Liver (tissue), 8 donors: ENCODE measurements at regions not wholly inside any gene's neighbourhood (a gene's known extent, or its start where the extent isn't known, plus 50 kb on each side); places are given as distances from the start of the nearest gene placed in this dataset.

Experiments
- DNase-seq: peaks from one replicate; pipeline ENCODE4 v3.0.0-alpha.2; 2017; ENCODE audit warnings: low spot score
- H3K27ac ChIP-seq, 2 donors: one replicate each; pipeline ENCODE4 v1.7.0; 2013; ENCODE audit warnings: inconsistent platforms in 2 of 2, low read length in 2 of 2, control low read depth in 1 of 2, low read depth in 1 of 2, mild to moderate bottlenecking in 1 of 2
- H3K27me3 ChIP-seq, 4 donors: one replicate each; pipeline versions ENCODE4 v1.6.1 to v1.7.0; 2013; ENCODE audit warnings: low read length in 3 of 4, inconsistent platforms in 1 of 4, mild to moderate bottlenecking in 1 of 4, moderate library complexity in 1 of 4; ENCODE audit not compliant: control insufficient read depth in 4 of 4, insufficient read depth in 4 of 4
- H3K36me3 ChIP-seq, 4 donors: one replicate each; pipeline versions ENCODE4 v1.6.1 to v1.7.0; 2013; ENCODE audit warnings: low read length in 3 of 4, mild to moderate bottlenecking in 3 of 4, low read depth in 1 of 4, moderate library complexity in 1 of 4; ENCODE audit not compliant: control insufficient read depth in 4 of 4, insufficient read depth in 3 of 4
- H3K4me1 ChIP-seq, 4 donors: one replicate each; pipeline versions ENCODE4 v1.6.1 to v1.7.0; 2013; ENCODE audit warnings: low read length in 3 of 4, mild to moderate bottlenecking in 3 of 4, moderate library complexity in 1 of 4; ENCODE audit not compliant: control insufficient read depth in 4 of 4, insufficient read depth in 4 of 4
- H3K4me3 ChIP-seq, 3 donors: one replicate each; pipeline versions ENCODE4 v1.6.1 to v1.7.0; 2013; ENCODE audit warnings: low read length in 3 of 3, control low read depth in 1 of 3, low read depth in 1 of 3, mild to moderate bottlenecking in 1 of 3
- H3K9ac ChIP-seq, 2 donors: one replicate each; pipeline ENCODE4 v1.7.0; 2013; ENCODE audit warnings: low read length in 2 of 2, mild to moderate bottlenecking in 2 of 2, moderate library complexity in 2 of 2, control low read depth in 1 of 2, low read depth in 1 of 2
- H3K9me3 ChIP-seq, 4 donors: one replicate each; pipeline versions ENCODE4 v1.6.1 to v1.7.0; 2013; ENCODE audit warnings: low read length in 3 of 4; ENCODE audit not compliant: control insufficient read depth in 4 of 4
- CTCF ChIP-seq: fragments of 150-350 bp; IDR thresholded peaks from 2 replicates; pipeline ENCODE4 v1.5.1; 2017; ENCODE audit warnings: improper control_type of control experiment, low read depth, low read length; ENCODE audit not compliant: missing input control
- EGR1 ChIP-seq, 2 donors: IDR thresholded peaks; 2 replicates each; pipeline ENCODE4 v1.6.1; 2016 to 2018; ENCODE audit warnings: antibody characterized with exemption in 2 of 2, low read depth in 2 of 2
- FOXA1 ChIP-seq: IDR thresholded peaks from 2 replicates; pipeline ENCODE4 v1.6.1; 2016; ENCODE audit warnings: antibody characterized with exemption
- FOXA2 ChIP-seq: IDR thresholded peaks from 2 replicates; pipeline ENCODE4 v1.6.1; 2016; ENCODE audit warnings: antibody characterized with exemption
- GABPA ChIP-seq, 2 donors: IDR thresholded peaks in 1 of 2; conservative IDR thresholded peaks in 1 of 2; 2 replicates each; pipeline ENCODE4 v1.6.1; 2016; ENCODE audit warnings: antibody characterized with exemption in 2 of 2, mild to moderate bottlenecking in 1 of 2, moderate library complexity in 1 of 2
- HNF4A ChIP-seq, 2 donors: conservative IDR thresholded peaks; 2 replicates each; pipeline ENCODE4 v1.6.1; 2016; ENCODE audit warnings: antibody characterized with exemption in 2 of 2, mild to moderate bottlenecking in 2 of 2
- HNF4G ChIP-seq: IDR thresholded peaks from 2 replicates; pipeline ENCODE4 v1.6.1; 2016; ENCODE audit warnings: antibody characterized with exemption
- JUND ChIP-seq, 2 donors: IDR thresholded peaks; 2 replicates each; pipeline ENCODE4 v1.6.1; 2016; ENCODE audit warnings: antibody characterized with exemption in 2 of 2
- NR2F2 ChIP-seq: IDR thresholded peaks from 2 replicates; pipeline ENCODE4 v1.6.1; 2016; ENCODE audit warnings: antibody characterized with exemption
- RAD21 ChIP-seq, 2 donors: IDR thresholded peaks; 2 replicates each; pipeline ENCODE4 v1.6.1; 2016; ENCODE audit warnings: antibody characterized with exemption in 2 of 2, mild to moderate bottlenecking in 2 of 2
- RXRA ChIP-seq, 2 donors: IDR thresholded peaks; 2 replicates each; pipeline ENCODE4 v1.6.1; 2017 to 2018; ENCODE audit warnings: antibody characterized with exemption in 2 of 2, mild to moderate bottlenecking in 1 of 2
- SP1 ChIP-seq: IDR thresholded peaks from 2 replicates; pipeline ENCODE4 v1.6.1; 2018; ENCODE audit warnings: antibody characterized with exemption, mild to moderate bottlenecking
- TAF1 ChIP-seq: conservative IDR thresholded peaks from 2 replicates; pipeline ENCODE4 v1.6.1; 2016; ENCODE audit warnings: antibody characterized with exemption, mild to moderate bottlenecking
- YY1 ChIP-seq: IDR thresholded peaks from 2 replicates; pipeline ENCODE4 v1.6.1; 2016; ENCODE audit warnings: antibody characterized with exemption, mild to moderate bottlenecking
- ZBTB33 ChIP-seq: IDR thresholded peaks from 2 replicates; pipeline ENCODE4 v1.6.1; 2016; ENCODE audit warnings: antibody characterized with exemption
- WGBS: extraction: QIAGEN DNeasy Blood & Tissue Kit; methylation state at CpG from one replicate; pipeline ENCODE4 v1.1.7; 2013; 5-methylcytosine and 5-hydroxymethylcytosine counted together
- TF ChIP-seq, protein P1 (sequence below): IDR thresholded peaks from 2 replicates; pipeline ENCODE4 v1.6.1; 2016; ENCODE audit warnings: antibody characterized with exemption, mild to moderate bottlenecking
- TF ChIP-seq, protein P2 (sequence below): IDR thresholded peaks from 2 replicates; pipeline ENCODE4 v1.6.1; 2016; ENCODE audit warnings: antibody characterized with exemption
- TF ChIP-seq, protein P3 (sequence below): IDR thresholded peaks from 2 replicates; pipeline ENCODE4 v1.6.1; 2016; ENCODE audit warnings: antibody characterized with exemption
- donor health status: healthy.
- donor health status: healthy.
- donor health status: healthy.
- donor health status: healthy.
- donor health status: healthy.

GRCh38 chr15:79198461-79198860 is 84.1 kb upstream of the ANKRD34C start:
- TF ChIP-seq FOXA1 (no peak), RXRA (IDR thresholded peaks at IDR 0.05) (no peak), HNF4A (conservative IDR thresholded peaks at IDR 0.05) (no peak), NR2F2 (no peak), YY1 (no peak), FOXA2 (no peak), RAD21 (IDR thresholded peaks at IDR 0.05) (no peak), JUND (IDR thresholded peaks at IDR 0.05) (no peak), ZBTB33 (no peak), SP1 (no peak), HNF4G (no peak), EGR1 (IDR thresholded peaks at IDR 0.05; ENCODE audit: low read depth in 2 of 2) (no peak), TAF1 (no peak), CTCF (no peak), GABPA (IDR thresholded peaks at IDR 0.05 in 1 of 2, conservative IDR thresholded peaks at IDR 0.05 in 1 of 2) (no peak)
- TF ChIP-seq, protein P1, sequence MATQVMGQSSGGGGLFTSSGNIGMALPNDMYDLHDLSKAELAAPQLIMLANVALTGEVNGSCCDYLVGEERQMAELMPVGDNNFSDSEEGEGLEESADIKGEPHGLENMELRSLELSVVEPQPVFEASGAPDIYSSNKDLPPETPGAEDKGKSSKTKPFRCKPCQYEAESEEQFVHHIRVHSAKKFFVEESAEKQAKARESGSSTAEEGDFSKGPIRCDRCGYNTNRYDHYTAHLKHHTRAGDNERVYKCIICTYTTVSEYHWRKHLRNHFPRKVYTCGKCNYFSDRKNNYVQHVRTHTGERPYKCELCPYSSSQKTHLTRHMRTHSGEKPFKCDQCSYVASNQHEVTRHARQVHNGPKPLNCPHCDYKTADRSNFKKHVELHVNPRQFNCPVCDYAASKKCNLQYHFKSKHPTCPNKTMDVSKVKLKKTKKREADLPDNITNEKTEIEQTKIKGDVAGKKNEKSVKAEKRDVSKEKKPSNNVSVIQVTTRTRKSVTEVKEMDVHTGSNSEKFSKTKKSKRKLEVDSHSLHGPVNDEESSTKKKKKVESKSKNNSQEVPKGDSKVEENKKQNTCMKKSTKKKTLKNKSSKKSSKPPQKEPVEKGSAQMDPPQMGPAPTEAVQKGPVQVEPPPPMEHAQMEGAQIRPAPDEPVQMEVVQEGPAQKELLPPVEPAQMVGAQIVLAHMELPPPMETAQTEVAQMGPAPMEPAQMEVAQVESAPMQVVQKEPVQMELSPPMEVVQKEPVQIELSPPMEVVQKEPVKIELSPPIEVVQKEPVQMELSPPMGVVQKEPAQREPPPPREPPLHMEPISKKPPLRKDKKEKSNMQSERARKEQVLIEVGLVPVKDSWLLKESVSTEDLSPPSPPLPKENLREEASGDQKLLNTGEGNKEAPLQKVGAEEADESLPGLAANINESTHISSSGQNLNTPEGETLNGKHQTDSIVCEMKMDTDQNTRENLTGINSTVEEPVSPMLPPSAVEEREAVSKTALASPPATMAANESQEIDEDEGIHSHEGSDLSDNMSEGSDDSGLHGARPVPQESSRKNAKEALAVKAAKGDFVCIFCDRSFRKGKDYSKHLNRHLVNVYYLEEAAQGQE, result no peak
- TF ChIP-seq, protein P2, sequence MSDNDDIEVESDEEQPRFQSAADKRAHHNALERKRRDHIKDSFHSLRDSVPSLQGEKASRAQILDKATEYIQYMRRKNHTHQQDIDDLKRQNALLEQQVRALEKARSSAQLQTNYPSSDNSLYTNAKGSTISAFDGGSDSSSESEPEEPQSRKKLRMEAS, result no peak
- TF ChIP-seq, protein P3, sequence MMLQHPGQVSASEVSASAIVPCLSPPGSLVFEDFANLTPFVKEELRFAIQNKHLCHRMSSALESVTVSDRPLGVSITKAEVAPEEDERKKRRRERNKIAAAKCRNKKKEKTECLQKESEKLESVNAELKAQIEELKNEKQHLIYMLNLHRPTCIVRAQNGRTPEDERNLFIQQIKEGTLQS, result no peak
- H3K9me3 ChIP-seq, result no peaks in the 10 kb centered on the region
- H3K9ac ChIP-seq, result no peak overlapping the region
- H3K4me3 ChIP-seq, result no peak overlapping the region
- no peak for DNase-seq
- H3K27me3 ChIP-seq, result peaks cover 0 to 2% (median 0%) of the 10 kb centered on the region in 4 donors
- no peaks in the 10 kb centered on the region for H3K36me3 ChIP-seq
- H3K27ac ChIP-seq, result no peak overlapping the region
- no peaks in the 10 kb centered on the region for H3K4me1 ChIP-seq
- 96% methylated on average over 6 of the region's 6 CpGs for WGBS

- H3K27ac ChIP-seq, result no peak overlapping the region
- no peak overlapping the region for H3K4me3 ChIP-seq
- no peaks in the 10 kb centered on the region for H3K4me1 ChIP-seq
- no peak overlapping the region for H3K9ac ChIP-seq
- H3K27me3 ChIP-seq, result peaks cover 0 to 2% (median 0%) of the 10 kb centered on the region in 4 donors
- 68% methylated on average over 7 of the region's 7 CpGs for WGBS
- no peaks in the 10 kb centered on the region for H3K9me3 ChIP-seq
- DNase-seq, result no peak
- H3K36me3 ChIP-seq, result no peaks in the 10 kb centered on the region
- TF ChIP-seq TAF1, result no peak
- no peak for TF ChIP-seq SP1
- no peak for TF ChIP-seq RXRA (IDR thresholded peaks at IDR 0.05)
- no peak for TF ChIP-seq GABPA (IDR thresholded peaks at IDR 0.05 in 1 of 2, conservative IDR thresholded peaks at IDR 0.05 in 1 of 2)
- no peak for TF ChIP-seq HNF4A (conservative IDR thresholded peaks at IDR 0.05)
- TF ChIP-seq YY1, result no peak
- no peak for TF ChIP-seq RAD21 (IDR thresholded peaks at IDR 0.05)
- TF ChIP-seq EGR1 (IDR thresholded peaks at IDR 0.05; ENCODE audit: low read depth in 2 of 2), result no peak
- TF ChIP-seq, protein P1, result no peak
- TF ChIP-seq, protein P2, result no peak
- no peak for TF ChIP-seq NR2F2
- TF ChIP-seq ZBTB33, result no peak
- TF ChIP-seq HNF4G, result no peak
- TF ChIP-seq JUND (IDR thresholded peaks at IDR 0.05), result no peak
Observed at GRCh38 chr15:79197285-79197684, 85.2 kb upstream of the ANKRD34C start.
